Endothelial cell of umbilical vein (primary cell): ENCODE measurements at regions not wholly inside any gene's neighbourhood (a gene's known extent, or its start where the extent isn't known, plus 50 kb on each side); places are given as distances from the start of the nearest gene placed in this dataset.

Experiments used
- BruUV-seq: library from RNA; stranded (reverse); fragments of 400-500 nt; replicated peaks from 2 replicates; lab custom pipeline; 2021; lab: Mats Ljungman, UMichigan
- CTCF ChIA-PET: fragments of 300-600, 350-600 bp; sonication (Branson Sonifier 250); formaldehyde crosslinking; loops from one replicate; lab custom pipeline; 2021; ENCODE audit warnings: antibody characterized with exemption, inconsistent platforms; lab: Charles Lee
- POLR2A ChIA-PET: fragments of 300-600, 350-600 bp; sonication (Branson Sonifier 250); formaldehyde crosslinking; loops from one replicate; lab custom pipeline; 2021; ENCODE audit warnings: antibody characterized with exemption, inconsistent platforms; lab: Charles Lee
- DNase-seq: peaks from one replicate; pipeline ENCODE4 v3.0.0-alpha.2; 2011; ENCODE audit warnings: low read depth, low spot score
- FAIRE-seq: peaks from 2 replicates; lab custom pipeline; 2011; peaks lifted over from hg19 to GRCh38; lab: Jason Lieb, UNC
- H2AFZ ChIP-seq: 2 replicates; pipeline ENCODE4 v1.6.0; 2012; ENCODE audit warnings: low read depth, low read length, control low read depth, inconsistent platforms
- H3K27ac ChIP-seq: 2 replicates; pipeline ENCODE4 v1.5.1; 2011; ENCODE audit warnings: low read depth, mild to moderate bottlenecking, control low read depth, low read length, moderate library complexity; ENCODE audit not compliant: insufficient read depth
- H3K27me3 ChIP-seq, 2 experiments: 2 replicates each; pipeline versions ENCODE4 v1.6.0 to v1.6.1; 2011; ENCODE audit warnings: low read length in 2 of 2, mixed read lengths in 1 of 2; ENCODE audit not compliant: control insufficient read depth in 2 of 2, insufficient read depth in 2 of 2
- H3K36me3 ChIP-seq, 2 experiments: 2 replicates in 1 of 2; 3 replicates in 1 of 2; pipeline ENCODE4 v1.5.1; 2011; ENCODE audit warnings: low read length in 2 of 2, mild to moderate bottlenecking in 1 of 2, moderate library complexity in 1 of 2; ENCODE audit not compliant: control insufficient read depth in 2 of 2, insufficient read depth in 2 of 2; ENCODE audit errors: extremely low read depth in 1 of 2
- H3K4me1 ChIP-seq: 3 replicates; pipeline ENCODE4 v1.5.1; 2011; ENCODE audit warnings: mild to moderate bottlenecking, low read length; ENCODE audit not compliant: control insufficient read depth, insufficient read depth; ENCODE audit errors: extremely low read depth
- H3K4me2 ChIP-seq: 2 replicates; pipeline ENCODE4 v1.6.1; 2011; ENCODE audit warnings: low read length, control low read depth, mixed read lengths; ENCODE audit not compliant: insufficient read depth
- H3K4me3 ChIP-seq, 3 experiments: fragments of 200-600 bp in 1 of 3; sonication (generic), shearing (Covaris generic) in 1 of 3; replicated peaks in 1 of 3; 2 replicates each; pipeline ENCODE4 v1.5.1; 2011 to 2016; ENCODE audit warnings: control low read depth in 3 of 3, low read length in 3 of 3, mild to moderate bottlenecking in 2 of 3, inconsistent platforms in 1 of 3, low read depth in 1 of 3, moderate library complexity in 1 of 3; ENCODE audit not compliant: insufficient read depth in 1 of 3
- H3K79me2 ChIP-seq: 2 replicates; pipeline ENCODE4 v1.6.0; 2012; ENCODE audit warnings: low read length, inconsistent platforms; ENCODE audit not compliant: control insufficient read depth, insufficient read depth
- H3K9ac ChIP-seq: replicated peaks from 2 replicates; pipeline ENCODE3; 2011; ENCODE audit warnings: low read length, control low read depth; ENCODE audit not compliant: insufficient read depth; ENCODE audit errors: extremely low read depth
- H3K9me1 ChIP-seq: replicated peaks from 3 replicates; pipeline ENCODE4 v1.6.0; 2011; ENCODE audit warnings: mild to moderate bottlenecking, low read length; ENCODE audit not compliant: control insufficient read depth, insufficient read depth; ENCODE audit errors: extremely low read depth
- H3K9me3 ChIP-seq: replicated peaks from 2 replicates; pipeline ENCODE4 v1.5.1; 2012; ENCODE audit warnings: low read length, inconsistent platforms; ENCODE audit not compliant: control insufficient read depth, insufficient read depth
- H4K20me1 ChIP-seq: replicated peaks from 2 replicates; pipeline ENCODE3; 2011; ENCODE audit warnings: mild to moderate bottlenecking, low read length; ENCODE audit not compliant: control insufficient read depth, insufficient read depth; ENCODE audit errors: extremely low read depth
- EZH2 ChIP-seq: IDR thresholded peaks from 2 replicates; pipeline ENCODE4 v1.6.1; 2012; ENCODE audit warnings: borderline replicate concordance, low read depth, mild to moderate bottlenecking, moderate library complexity, low read length, inconsistent platforms; ENCODE audit not compliant: severe bottlenecking
- FOS ChIP-seq: IDR thresholded peaks from 2 replicates; pipeline ENCODE4 v1.6.1; 2011; ENCODE audit warnings: mild to moderate bottlenecking, low read length, moderate library complexity, borderline replicate concordance; ENCODE audit not compliant: insufficient read depth
- GATA2 ChIP-seq: IDR thresholded peaks from 2 replicates; pipeline ENCODE4 v1.7.0; 2011; ENCODE audit warnings: low read depth, mild to moderate bottlenecking, moderate library complexity, mixed read lengths, low read length; ENCODE audit not compliant: insufficient read length, insufficient read depth
- JUN ChIP-seq: IDR thresholded peaks from 2 replicates; pipeline ENCODE4 v1.6.1; 2011; ENCODE audit warnings: borderline replicate concordance, low read depth; ENCODE audit not compliant: insufficient read length, insufficient read depth
- MAX ChIP-seq: IDR thresholded peaks from 2 replicates; pipeline ENCODE4 v1.6.1; 2011; ENCODE audit not compliant: insufficient read depth, insufficient read length
- MYC ChIP-seq: IDR thresholded peaks from one replicate; pipeline ENCODE4 v1.6.1; 2011; ENCODE audit warnings: mild to moderate bottlenecking, low read depth, low read length
- POLR2A ChIP-seq: IDR thresholded peaks from 2 replicates; pipeline ENCODE4 v1.6.1; 2012; ENCODE audit warnings: low read depth, mild to moderate bottlenecking, control low read depth, low read length
- POLR2AphosphoS5 ChIP-seq: IDR thresholded peaks from 2 replicates; pipeline ENCODE4 v1.6.1; 2012; ENCODE audit warnings: low read depth, mild to moderate bottlenecking, control low read depth, low read length, moderate library complexity; ENCODE audit not compliant: insufficient read depth
- dilution Hi-C: fragments of 300-500 bp; cut with MboI; formaldehyde crosslinking; loops from one replicate; pipeline ENCODE4 v1.15.0; 2019; ENCODE audit warnings: low sequenced_read_pairs; ENCODE audit not compliant: extremely low pct_ligation_motif_present
- intact Hi-C: fragments of 100-400 bp; cut with micrococcal nuclease; formaldehyde crosslinking; loops from one replicate; pipeline ENCODE4 v1.10.0; 2022
- TF ChIP-seq, protein P1 (sequence below), 2 donors: IDR thresholded peaks; 1 replicate in 1 of 2; 2 replicates in 1 of 2; pipeline ENCODE4 v1.5.1; 2011; ENCODE audit warnings: low read length in 2 of 2, mild to moderate bottlenecking in 2 of 2, moderate library complexity in 2 of 2, control low read depth in 1 of 2, inconsistent platforms in 1 of 2, low read depth in 1 of 2; ENCODE audit not compliant: insufficient read depth in 1 of 2; ENCODE audit errors: extremely low read depth in 1 of 2

GRCh38 chr21:22795644-22796043, 1797.4 kb downstream of the NCAM2 start:
- no peaks in the 10 kb centered on the region for H3K9me3 ChIP-seq
- H3K4me3 ChIP-seq: no peak overlapping the region
- DNase-seq (no peak), FAIRE-seq (no peak)
- dilution Hi-C loops (no loop called here), intact Hi-C loops (loop anchor here (2.0 kb wide), 1 partner anchor 219 kb away; no protein-coding TSS in a partner anchor)
- H3K4me1 ChIP-seq: no peaks in the 10 kb centered on the region
- H3K36me3 ChIP-seq: no peaks in the 10 kb centered on the region
- TF ChIP-seq EZH2 (no peak), MYC (no peak), FOS (no peak), JUN (no peak), POLR2AphosphoS5 (no peak), POLR2A (no peak), GATA2 (no peak), MAX (no peak)
- TF ChIP-seq, protein P1, sequence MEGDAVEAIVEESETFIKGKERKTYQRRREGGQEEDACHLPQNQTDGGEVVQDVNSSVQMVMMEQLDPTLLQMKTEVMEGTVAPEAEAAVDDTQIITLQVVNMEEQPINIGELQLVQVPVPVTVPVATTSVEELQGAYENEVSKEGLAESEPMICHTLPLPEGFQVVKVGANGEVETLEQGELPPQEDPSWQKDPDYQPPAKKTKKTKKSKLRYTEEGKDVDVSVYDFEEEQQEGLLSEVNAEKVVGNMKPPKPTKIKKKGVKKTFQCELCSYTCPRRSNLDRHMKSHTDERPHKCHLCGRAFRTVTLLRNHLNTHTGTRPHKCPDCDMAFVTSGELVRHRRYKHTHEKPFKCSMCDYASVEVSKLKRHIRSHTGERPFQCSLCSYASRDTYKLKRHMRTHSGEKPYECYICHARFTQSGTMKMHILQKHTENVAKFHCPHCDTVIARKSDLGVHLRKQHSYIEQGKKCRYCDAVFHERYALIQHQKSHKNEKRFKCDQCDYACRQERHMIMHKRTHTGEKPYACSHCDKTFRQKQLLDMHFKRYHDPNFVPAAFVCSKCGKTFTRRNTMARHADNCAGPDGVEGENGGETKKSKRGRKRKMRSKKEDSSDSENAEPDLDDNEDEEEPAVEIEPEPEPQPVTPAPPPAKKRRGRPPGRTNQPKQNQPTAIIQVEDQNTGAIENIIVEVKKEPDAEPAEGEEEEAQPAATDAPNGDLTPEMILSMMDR (IDR thresholded peaks at IDR 0.05; ENCODE audit: extremely low read depth in 1 of 2, insufficient read depth in 1 of 2, low read depth in 1 of 2, low read length in 2 of 2): no peak
- ChIA-PET POLR2A (no interaction called here), CTCF (interaction anchor here (0.6 kb wide), 1 partner anchor 83 kb away, joined by 3 read pairs; no protein-coding TSS in a partner anchor)
- H3K27me3 ChIP-seq: no peaks in the 10 kb centered on the region
- BruUV-seq: no TSS peak
- H3K4me2 ChIP-seq: no peak overlapping the region
- H3K27ac ChIP-seq: no peak overlapping the region
- no peak overlapping the region for H2AFZ ChIP-seq
- H4K20me1 ChIP-seq: no peaks in the 10 kb centered on the region
- no peaks in the 10 kb centered on the region for H3K9me1 ChIP-seq
- no peak overlapping the region for H3K9ac ChIP-seq
- no peaks in the 10 kb centered on the region for H3K79me2 ChIP-seq
